ENCODE measurements at regions not wholly inside any gene's neighbourhood (a gene's known extent, or its start where the extent isn't known, plus 50 kb on each side); places are given as distances from the start of the nearest gene placed in this dataset.
"Not testable (repeated sequence)": the region's sequence is repeated elsewhere in the genome, so short reads cannot be mapped to it uniquely, and the experiment has no call there.

DNA sequence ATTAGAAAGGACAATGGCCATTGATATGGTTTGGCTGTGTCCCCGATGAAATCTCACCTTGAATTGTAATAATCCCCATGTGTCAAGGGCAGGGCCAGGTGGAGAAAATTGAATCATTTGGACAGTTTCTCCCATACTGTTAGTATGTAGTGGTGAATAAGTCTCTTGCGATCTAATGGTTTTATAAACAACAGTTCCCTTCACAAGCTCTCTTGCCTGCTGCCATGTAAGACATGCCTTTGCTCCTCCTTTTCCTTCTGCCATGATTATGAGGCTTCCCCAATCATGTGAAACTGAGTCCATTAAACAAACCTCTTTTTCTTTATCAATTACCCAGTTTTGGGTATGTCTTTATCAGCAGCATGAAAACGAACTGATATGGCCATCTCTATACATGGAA is 302.7 kb downstream of the SFMBT2 start:
- DNase-seq: no peak

DNA sequence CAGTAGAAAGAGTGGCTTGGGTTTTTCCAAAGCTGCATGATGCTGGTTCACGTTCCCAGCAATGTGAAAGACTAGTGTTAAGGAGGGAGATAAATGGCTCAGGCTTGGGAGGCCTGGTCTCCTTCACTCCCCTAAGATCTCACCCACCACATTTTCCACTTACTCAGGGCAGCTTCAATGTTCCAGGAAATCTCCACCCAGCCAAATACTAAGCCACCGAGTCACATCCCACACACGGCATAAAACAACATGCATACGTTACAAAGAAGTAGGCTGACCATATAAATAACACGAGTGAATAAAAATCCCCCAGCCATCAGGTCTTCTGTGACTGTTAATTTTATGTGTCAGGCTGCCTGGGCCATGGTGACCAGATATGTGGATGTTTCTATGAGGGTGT is 303.5 kb downstream of the SFMBT2 start:
- no peak for DNase-seq

DNA sequence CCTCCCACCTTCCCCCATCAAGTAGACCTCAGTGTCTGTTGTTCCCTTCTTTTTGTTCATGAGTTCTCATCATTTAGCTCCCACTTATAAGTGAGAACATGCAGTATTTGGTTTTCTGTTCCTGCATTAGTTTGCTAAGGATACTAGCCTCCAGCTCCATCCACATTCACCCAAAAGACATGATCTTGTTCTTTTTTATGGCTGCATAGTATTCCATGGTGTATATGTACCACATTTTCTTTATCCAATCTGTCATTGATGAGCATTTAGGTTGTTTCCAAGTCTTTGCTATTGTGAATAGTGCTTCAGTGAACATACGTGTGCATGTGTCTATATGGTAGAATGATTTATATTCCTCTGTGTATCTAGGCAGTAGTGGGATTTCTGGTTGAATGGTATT is 306.5 kb downstream of the SFMBT2 start:
- DNase-seq: not testable (repeated sequence)

DNA sequence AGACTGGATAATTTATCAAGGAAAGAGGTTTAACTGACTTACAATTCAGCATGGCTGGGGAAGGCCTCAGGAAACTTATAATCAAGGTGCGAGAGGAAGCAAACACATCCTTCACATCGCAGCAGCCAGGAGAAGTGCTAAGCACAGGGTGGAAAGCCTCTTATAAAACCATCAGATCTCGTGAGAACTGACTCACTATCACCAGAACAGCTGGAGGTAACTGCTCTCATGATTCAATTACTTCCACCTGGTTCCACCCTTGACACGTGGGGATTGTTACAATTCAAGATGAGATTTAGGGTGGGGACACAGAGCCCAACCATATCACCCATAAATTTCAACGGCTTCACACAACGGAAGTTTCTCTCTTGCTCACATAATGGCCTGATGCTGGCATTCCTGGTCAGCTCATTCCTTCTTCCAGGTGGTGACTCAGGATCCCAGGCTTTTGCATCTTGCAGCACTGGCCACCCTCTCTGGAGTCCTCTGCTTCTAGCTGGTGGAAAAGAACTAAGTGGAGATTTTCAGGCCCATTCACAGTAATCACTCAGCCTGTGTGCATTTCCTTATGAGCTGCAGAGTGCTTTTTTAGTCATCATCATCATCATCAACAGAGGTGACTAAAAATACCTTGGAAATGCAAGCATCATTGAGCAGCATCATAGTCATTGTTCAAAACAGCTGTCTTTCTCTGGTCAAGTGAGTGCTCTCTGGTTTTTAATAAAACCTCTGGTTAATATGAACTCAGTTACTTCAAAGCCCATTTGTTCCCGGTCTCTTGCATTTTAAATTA is 308.1 kb downstream of the SFMBT2 start:
- DNase-seq: no peak

DNA sequence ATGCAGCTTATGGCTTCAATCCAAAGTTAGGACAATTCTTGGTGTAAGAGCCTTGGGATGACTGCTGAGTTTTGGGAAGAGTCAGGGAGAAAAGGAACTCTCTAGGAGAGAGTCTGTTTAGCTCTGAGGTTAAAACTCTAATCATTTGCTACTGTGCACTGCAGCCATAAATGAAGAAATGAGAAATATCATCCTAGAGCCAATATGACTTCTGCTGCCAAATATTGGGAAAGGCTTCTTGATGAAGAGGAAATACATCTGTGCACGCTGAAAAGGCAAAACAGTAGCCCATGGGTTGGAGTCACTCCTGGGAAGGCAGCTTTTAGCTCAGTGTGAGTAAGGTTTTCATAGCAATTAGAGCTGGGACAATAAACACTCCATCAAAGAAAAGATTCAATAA is 308.8 kb downstream of the SFMBT2 start:
- DNase-seq: no peak

GRCh38 chr10:7101451-7101850 is 309.4 kb downstream of the SFMBT2 start:
- no peak for DNase-seq

- DNase-seq: no peak
Observed at GRCh38 chr10:7100032-7100702, 310.7 kb downstream of the SFMBT2 start.

DNA sequence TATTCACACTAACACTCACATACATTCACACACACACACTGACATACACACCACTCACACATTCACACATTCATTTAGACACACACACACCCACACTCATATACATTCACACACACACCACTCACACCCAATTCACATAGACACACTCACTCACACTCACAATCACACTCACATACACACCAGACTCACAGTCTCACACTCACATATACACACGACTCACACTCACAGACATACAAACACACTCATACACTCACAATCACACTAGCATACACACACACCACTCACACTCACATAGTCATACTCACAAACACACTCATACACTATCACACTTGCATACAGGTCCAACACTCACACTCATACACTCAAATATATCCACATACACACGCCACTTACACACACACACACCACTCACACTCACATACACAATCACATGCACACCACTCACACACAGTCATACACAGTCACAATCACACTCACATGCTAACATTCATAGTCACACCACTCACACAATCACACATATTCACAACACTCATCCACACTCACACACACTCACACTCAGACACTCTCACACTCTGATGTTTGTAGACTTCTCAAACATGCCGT is 312.6 kb downstream of the SFMBT2 start:
- DNase-seq: no peak

DNA sequence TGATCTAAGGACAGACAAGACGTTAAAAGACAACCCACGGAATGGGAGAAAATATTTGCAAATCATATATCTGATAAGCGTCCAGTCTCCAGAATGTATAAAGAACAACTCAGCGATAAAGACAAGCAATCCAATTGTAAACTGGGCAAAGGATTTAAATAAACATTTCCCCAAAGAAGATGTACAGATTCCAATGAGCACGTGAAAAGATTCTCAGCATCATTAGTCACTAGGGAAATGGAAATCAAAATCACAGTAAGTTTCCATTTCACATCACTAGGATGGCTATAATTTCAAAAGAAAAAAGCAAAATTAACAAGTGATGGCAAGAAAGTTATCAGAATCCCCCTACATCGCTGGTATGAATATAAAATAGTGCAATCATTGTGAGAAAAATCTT is 316.1 kb downstream of the SFMBT2 start:
- no peak for DNase-seq

DNA sequence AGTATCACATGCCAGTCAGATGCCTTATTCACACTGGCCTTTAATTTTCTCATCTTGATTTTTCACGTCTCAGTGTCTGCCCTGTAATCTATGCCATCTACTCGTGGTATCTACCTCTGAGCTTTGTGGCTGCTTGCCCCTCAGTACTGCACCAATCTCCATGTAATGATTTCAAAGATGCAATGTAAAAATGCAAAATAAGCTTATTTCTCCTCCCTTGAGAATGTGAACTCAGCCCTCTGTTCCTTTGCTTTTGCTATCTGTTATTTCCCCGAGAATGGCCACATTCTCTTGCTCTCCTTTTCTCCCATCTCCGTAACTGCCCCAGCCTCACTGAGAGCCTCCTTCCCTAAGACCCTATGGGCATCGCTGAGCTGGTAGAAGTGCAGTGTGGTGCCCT is 317.5 kb downstream of the SFMBT2 start:
- no peak for DNase-seq

DNA sequence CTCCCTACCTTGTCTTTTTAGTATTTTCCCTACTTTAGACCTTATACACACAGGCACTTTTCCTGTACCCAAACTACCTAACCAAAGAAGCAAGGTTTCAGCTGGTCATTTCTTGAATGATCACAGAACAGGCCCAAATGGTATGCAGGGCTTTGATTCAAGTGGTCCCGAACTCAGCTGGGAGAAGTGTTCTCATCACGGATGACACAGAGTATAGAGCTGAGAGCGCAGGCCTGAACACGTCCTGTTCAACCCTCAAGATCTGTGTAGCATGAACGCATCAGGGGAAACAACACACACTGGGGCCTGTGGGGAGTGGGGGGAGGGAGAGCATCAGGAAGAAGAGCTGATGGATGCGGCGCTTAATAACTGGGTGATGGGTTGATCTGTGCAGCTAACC is 318.2 kb downstream of the SFMBT2 start:
- DNase-seq: peak in 1 of 2 experiments; percentile 31

GRCh38 chr10:7090529-7090928 is 320.3 kb downstream of the SFMBT2 start:
- DNase-seq: peak in 1 of 2 experiments; percentile 13

DNA sequence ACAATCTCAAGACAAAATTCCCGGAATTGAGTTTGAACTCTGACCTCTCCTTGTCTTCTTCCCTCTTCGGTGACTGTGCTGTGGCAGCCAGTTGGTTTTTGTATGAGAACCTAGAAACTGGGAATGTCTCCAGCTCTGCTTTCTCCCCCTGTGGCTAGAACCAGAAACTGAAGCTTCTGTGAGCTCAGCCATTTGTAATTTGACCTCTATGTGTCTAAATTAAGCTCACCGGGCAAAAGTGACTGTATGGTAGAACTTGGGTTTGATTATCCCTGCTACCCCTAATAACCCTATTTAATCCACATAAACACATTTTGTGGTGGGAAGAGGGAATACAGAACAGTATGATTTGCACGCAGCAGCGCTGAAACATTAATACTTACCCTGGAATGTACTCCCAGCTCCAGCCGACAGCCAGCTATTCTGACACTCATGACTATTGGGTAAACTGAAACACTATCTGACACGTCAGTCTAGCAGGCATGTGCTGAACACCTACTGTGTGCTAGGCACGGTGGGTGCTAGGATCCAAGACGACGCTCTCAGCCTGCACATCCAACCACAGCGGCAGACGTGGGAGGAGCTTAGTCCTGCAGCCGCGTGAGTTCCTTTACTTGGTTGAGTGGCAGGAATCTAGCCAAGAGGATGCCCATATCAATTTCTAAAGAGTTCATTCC is 324.8 kb downstream of the SFMBT2 start:
- no peak for DNase-seq

DNA sequence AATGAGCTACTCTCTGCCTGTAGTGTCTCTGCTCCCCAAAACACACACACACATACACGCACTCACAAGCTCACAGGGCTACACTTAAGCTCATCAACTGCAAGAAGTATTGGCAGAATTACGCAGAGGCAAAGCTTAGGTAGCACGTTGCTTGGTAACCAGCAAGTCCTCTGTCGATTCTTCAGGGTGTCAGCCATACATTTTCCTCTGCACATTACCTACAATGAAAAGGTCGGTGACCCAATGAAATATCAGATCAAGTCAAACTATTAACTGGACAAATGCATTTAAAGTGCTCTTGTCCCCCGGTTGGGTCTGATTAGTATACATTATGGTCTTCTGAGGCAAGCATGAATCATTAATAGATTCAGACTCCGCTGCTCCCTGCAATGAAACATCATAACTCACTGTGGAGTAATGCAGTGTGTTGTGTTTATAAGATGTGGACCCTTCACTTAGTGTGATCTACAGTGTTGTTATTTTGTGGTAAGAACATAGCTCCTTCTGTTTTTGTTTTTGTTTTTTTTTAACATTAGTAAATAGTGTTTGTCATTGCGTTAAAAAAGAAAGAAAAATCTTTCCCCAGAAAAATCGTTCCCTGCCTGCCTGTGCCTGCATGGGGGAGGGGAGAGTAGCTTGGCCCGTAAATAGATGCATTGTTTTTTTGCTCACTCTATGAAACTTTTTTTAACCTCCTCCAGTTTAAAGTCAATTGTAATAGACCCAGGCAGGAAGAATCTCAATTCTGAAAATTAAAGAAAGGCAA is 325.5 kb downstream of the SFMBT2 start:
- DNase-seq: no peak

DNA sequence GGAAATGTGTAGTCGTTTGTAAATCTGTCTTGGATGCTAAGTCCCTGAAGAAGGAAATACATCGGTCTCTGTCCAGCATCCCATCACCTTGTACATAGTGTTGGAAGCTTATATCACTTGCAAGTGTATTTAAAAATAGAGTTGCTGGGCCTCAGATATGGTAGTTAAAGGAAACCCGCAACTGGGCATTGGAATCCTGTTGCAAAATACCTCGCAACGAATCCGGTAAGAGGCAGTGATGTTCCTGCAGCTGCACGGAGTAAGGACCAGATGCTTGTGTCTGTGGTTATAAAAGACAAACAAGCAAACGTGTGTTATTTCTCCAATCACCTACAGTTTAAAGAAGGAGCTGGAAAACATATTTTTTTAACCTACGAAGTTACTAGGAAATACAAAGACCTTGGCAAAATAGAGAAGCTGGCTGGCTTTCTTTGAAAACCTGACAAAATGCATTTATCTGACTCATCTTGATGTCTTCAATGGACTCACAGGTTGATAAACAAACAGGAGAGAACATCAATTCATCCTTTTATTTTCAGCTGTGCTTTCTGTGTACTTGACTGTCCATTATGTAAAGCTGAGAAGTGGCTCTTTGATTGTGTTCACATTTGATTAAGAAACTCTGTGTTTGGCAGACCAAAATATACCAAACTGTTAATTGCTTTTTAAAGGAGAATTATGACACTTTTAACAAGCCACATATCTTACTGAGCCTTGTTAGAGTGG is 326.4 kb downstream of the SFMBT2 start:
- DNase-seq: peak; percentile 4 to 33

GRCh38 chr10:7082967-7083366 is 327.9 kb downstream of the SFMBT2 start:
- DNase-seq: no peak

DNA sequence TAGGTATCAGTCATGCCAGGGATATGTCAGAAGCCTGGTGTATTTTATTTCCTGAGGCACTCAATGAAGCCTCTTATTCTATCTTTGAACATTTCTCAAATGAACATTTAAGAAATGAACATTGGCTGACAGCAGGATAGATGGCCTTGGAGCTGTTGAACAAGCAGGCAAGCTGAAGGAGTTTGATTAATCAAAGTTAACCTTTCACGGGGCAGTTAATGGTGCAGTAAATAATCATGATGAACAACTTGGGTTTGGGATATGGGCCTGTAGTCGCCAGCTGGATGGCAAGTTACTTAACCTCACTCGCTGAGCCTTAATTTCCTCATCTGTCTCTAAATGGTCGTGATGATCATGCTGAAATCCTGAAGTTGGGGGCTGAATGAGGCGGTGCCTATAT is 333.0 kb downstream of the SFMBT2 start:
- no peak for DNase-seq

DNA sequence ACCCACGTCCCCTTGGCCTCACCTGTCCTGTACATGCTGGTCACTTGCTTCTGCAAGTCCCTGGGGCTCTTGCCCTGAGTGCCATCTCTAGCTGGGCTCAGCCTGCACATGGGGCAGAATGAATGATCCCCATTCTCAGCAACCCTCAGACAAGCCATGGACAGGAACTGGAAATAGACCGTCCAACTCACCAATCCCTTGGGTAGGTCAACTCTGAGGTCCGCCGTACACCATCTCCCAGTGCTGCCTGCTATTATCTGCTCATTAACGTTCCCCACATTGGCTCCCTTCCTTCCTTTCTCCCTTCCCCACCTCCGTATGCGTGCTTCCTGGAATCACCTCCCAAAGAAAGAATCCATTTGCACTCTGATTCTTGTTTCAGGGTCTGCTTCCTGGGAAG is 335.0 kb downstream of the SFMBT2 start:
- no peak for DNase-seq

GRCh38 chr10:7075110-7075509 is 335.7 kb downstream of the SFMBT2 start:
- no peak for DNase-seq

DNA sequence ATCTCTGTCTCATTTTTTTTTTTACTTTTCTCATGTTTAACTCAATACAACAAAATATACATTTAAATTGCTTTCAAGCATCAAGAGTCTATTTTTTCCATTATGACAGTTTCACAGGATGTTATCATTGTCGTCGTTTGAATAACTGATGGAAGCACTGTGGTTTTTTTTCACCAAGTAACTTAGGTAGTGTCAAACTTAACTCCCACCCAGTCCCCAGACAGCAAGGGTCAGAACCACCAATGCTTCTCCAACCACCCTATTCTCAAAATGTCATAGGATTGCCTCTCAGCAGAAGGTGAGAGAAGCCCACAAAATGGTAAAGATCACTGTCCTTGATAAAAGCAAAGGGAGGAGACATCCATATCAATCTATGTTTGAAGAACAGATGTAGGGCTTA is 339.4 kb downstream of the SFMBT2 start:
- DNase-seq: no peak

DNA sequence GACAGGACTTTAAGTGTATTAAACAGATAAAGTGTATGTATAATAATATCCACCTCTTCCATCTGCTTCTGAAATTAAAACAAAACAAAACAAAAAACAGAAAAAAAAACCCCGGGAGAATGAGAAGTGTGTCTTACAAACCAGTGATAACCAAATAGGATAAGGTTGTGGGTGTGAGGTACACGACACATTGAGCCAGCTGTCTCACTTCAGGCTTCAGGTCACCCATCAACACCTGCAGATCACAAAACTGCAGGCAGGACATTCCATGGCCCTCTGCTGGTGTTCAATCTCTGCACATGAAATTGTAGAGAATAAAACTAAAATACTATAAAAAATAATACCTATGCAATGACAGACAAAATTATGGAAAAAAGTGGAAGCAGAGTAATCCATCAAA is 339.9 kb downstream of the SFMBT2 start:
- DNase-seq: no peak

DNA sequence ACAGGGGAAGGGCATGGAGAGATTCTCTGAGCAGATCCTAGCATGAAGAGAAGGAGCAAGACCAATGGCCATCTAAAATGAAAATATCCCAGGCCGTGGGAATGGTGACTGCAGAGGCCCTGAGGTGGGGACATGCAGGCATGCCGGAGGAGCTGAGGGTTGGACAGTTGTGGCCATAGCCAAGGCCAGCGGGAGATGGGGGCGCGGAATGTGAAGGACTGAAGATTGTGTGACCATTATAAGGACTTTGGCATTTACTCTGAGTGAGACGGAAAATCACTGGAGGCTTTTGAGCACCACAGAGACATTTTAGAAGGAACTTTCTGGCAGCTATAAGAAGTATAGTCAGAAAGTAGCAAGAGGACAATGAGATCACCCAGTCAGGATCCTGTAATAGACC is 341.1 kb downstream of the SFMBT2 start:
- no peak for DNase-seq
